Type B pancreatic cell (in vitro differentiated cells): ENCODE measurements at regions not wholly inside any gene's neighbourhood (a gene's known extent, or its start where the extent isn't known, plus 50 kb on each side); places are given as distances from the start of the nearest gene placed in this dataset.

Experiments used
- DNase-seq: peaks from one replicate; pipeline ENCODE4 v3.0.0; 2021; ENCODE audit warnings: mixed read lengths; ENCODE audit not compliant: unreplicated experiment; ENCODE audit errors: extremely low spot score
- H3K27ac Mint-ChIP-seq: 2 replicates; pipeline ENCODE4 v1.8.0; 2021; ENCODE audit warnings: mild to moderate bottlenecking, mixed read lengths
- H3K27me3 Mint-ChIP-seq: 2 replicates; pipeline ENCODE4 v1.8.0; 2021; ENCODE audit warnings: mixed read lengths
- H3K36me3 Mint-ChIP-seq: 2 replicates; pipeline ENCODE4 v1.8.0; 2021; ENCODE audit warnings: mixed read lengths
- H3K4me1 Mint-ChIP-seq: one replicate; pipeline ENCODE4 v1.8.0; 2021; ENCODE audit warnings: mixed read lengths; ENCODE audit not compliant: unreplicated experiment
- H3K4me3 Mint-ChIP-seq: 2 replicates; pipeline ENCODE4 v1.8.0; 2021; ENCODE audit warnings: mild to moderate bottlenecking, mixed read lengths
- H3K9me3 Mint-ChIP-seq: 2 replicates; pipeline ENCODE4 v1.8.0; 2021; ENCODE audit warnings: mixed read lengths
- CTCF ChIP-seq: fragments of 200-600 bp; sonication (generic); conservative IDR thresholded peaks from 2 replicates; pipeline ENCODE4 v1.5.0; 2021; ENCODE audit warnings: antibody characterized with exemption, mild to moderate bottlenecking

GRCh38 chr3:157669416-157669815, 166.2 kb upstream of the VEPH1 start:
- no peak overlapping the region for H3K4me3 Mint-ChIP-seq
- no peaks in the 10 kb centered on the region for H3K36me3 Mint-ChIP-seq
- H3K27ac Mint-ChIP-seq, result no peak overlapping the region
- DNase-seq, result no peak
- no peaks in the 10 kb centered on the region for H3K9me3 Mint-ChIP-seq
- H3K27me3 Mint-ChIP-seq, result peaks cover 14% of the 10 kb centered on the region
- peaks cover 13% of the 10 kb centered on the region for H3K4me1 Mint-ChIP-seq
- no peak for TF ChIP-seq CTCF

DNA sequence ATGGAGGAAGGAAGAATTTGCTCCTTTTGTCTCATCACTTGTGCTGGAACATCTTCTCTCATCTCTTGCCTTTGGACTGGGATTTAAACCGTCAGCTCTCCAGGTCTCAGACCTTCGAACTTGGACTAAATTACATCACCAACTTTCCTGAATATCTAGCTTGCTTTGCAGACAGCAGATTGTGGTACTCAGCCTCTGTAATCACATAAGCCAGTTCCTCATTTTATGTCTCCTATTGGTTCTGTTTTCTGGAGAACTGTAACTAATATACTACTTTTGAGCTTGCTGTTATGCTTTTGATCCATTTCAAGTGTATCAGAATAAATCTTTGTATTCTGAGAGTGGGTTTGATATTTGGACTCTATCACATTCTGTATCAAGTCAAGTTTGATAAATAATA, 164.3 kb upstream of the VEPH1 start:
- DNase-seq, result no peak
- H3K9me3 Mint-ChIP-seq, result no peaks in the 10 kb centered on the region
- H3K36me3 Mint-ChIP-seq, result no peaks in the 10 kb centered on the region
- peaks cover 13% of the 10 kb centered on the region for H3K4me1 Mint-ChIP-seq
- H3K4me3 Mint-ChIP-seq, result no peak overlapping the region
- no peak overlapping the region for H3K27ac Mint-ChIP-seq
- H3K27me3 Mint-ChIP-seq, result peaks cover 14% of the 10 kb centered on the region
- no peak for TF ChIP-seq CTCF

- no peaks in the 10 kb centered on the region for H3K4me1 Mint-ChIP-seq
- H3K36me3 Mint-ChIP-seq, result no peaks in the 10 kb centered on the region
- H3K27me3 Mint-ChIP-seq, result no peaks in the 10 kb centered on the region
- no peak overlapping the region for H3K27ac Mint-ChIP-seq
- no peak for DNase-seq
- TF ChIP-seq CTCF, result no peak
- no peak overlapping the region for H3K4me3 Mint-ChIP-seq
- H3K9me3 Mint-ChIP-seq, result no peaks in the 10 kb centered on the region
Measured at GRCh38 chr3:157662171-157662570, 159.0 kb upstream of the VEPH1 start.

GRCh38 chr3:157660847-157661246, 157.6 kb upstream of the VEPH1 start:
- no peak for DNase-seq
- TF ChIP-seq CTCF, result no peak
- Mint-ChIP-seq H3K4me1 (no peaks in the 10 kb centered on the region), H3K27ac (no peak overlapping the region), H3K36me3 (no peaks in the 10 kb centered on the region), H3K27me3 (no peaks in the 10 kb centered on the region), H3K4me3 (no peak overlapping the region), H3K9me3 (no peaks in the 10 kb centered on the region)

DNA sequence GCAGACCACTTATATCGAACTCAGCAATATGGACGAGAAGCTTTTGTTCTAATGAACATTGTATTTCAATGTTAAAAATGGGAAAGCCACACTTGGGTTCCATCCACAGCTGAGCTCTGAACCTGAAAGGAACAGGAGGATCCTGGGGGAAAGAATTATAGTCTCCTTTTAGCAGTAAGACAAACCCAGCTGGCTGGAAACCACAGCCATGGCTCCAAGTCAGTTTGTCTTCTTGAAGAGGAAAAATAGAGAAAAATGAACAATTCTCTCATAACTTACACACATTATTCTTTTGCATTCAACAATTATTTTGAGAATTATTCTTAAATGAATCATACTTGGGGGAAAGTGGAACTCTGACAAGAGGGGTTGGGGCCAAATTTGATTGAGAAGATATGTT, 149.2 kb upstream of the VEPH1 start:
- Mint-ChIP-seq H3K27ac (no peak overlapping the region), H3K9me3 (no peaks in the 10 kb centered on the region), H3K4me3 (no peak overlapping the region), H3K4me1 (no peaks in the 10 kb centered on the region), H3K27me3 (no peaks in the 10 kb centered on the region), H3K36me3 (no peaks in the 10 kb centered on the region)
- DNase-seq, result no peak
- TF ChIP-seq CTCF, result no peak

DNA sequence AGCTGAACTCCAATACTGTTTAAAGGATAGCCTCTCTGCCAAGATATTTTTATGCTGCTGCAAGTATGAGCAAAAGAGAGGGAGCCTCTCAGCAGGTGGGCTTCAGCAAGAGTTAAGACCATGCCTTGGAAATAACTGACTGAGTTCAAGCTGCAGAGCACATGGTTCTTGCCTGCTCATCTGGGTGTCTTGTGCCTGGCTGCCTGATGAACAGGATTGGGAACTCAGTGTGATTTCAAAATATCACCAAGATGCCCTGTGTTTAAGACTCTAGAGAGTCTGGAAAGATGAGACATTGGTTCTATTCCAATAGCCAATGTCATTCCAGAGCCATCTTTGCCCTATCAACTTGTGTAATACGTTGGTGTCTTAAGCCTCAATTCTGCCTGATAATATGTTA, 147.5 kb upstream of the VEPH1 start:
- no peak for TF ChIP-seq CTCF
- no peak for DNase-seq
- Mint-ChIP-seq H3K27me3 (peaks cover 3% of the 10 kb centered on the region), H3K4me3 (no peak overlapping the region), H3K9me3 (no peaks in the 10 kb centered on the region), H3K4me1 (no peaks in the 10 kb centered on the region), H3K27ac (no peak overlapping the region), H3K36me3 (no peaks in the 10 kb centered on the region)
